HL-60/S4 (cell line): ENCODE measurements at regions not wholly inside any gene's neighbourhood (a gene's known extent, or its start where the extent isn't known, plus 50 kb on each side); places are given as distances from the start of the nearest gene placed in this dataset.

Source experiments
- in situ Hi-C: fragments of 300-500 bp; cut with MboI; formaldehyde crosslinking; loops from 2 replicates; pipeline ENCODE4 v1.14.3; 2022; ENCODE audit warnings: low sequenced_read_pairs

- in situ Hi-C loops, result no loop called here
Observed at GRCh38 chr21:28227881-28228635, 764.6 kb downstream of the LTN1 start.

- in situ Hi-C loops, result no loop called here
Observed at GRCh38 chr21:28226563-28226962, 766.1 kb downstream of the LTN1 start.

- in situ Hi-C loops, result no loop called here
Observed at GRCh38 chr21:28224191-28224726, 768.4 kb downstream of the LTN1 start.

GRCh38 chr21:28221984-28222383 lies 770.7 kb downstream of the LTN1 start:
- in situ Hi-C loops, result no loop called here

GRCh38 chr21:28220680-28221079 lies 772.0 kb downstream of the LTN1 start:
- in situ Hi-C loops, result no loop called here

- in situ Hi-C loops, result no loop called here
Observed at GRCh38 chr21:28216976-28217523, 775.6 kb downstream of the LTN1 start.

GRCh38 chr21:28215214-28215954 lies 777.3 kb downstream of the LTN1 start:
- in situ Hi-C loops, result no loop called here

GRCh38 chr21:28214786-28215185 lies 777.9 kb downstream of the LTN1 start:
- in situ Hi-C loops, result no loop called here

GRCh38 chr21:28213261-28213660 lies 779.4 kb downstream of the LTN1 start:
- in situ Hi-C loops, result no loop called here

- in situ Hi-C loops, result no loop called here
Observed at GRCh38 chr21:28212061-28212460, 780.6 kb downstream of the LTN1 start.

- in situ Hi-C loops, result no loop called here
Observed at GRCh38 chr21:28207436-28208173, 785.1 kb downstream of the LTN1 start.

GRCh38 chr21:28200726-28201125 lies 792.0 kb downstream of the LTN1 start:
- in situ Hi-C loops, result no loop called here

GRCh38 chr21:28196981-28197380 lies 795.7 kb downstream of the LTN1 start:
- in situ Hi-C loops, result no loop called here

- in situ Hi-C loops, result no loop called here
Observed at GRCh38 chr21:28193189-28193588, 799.5 kb downstream of the LTN1 start.

GRCh38 chr21:28186604-28187003 lies 806.1 kb downstream of the LTN1 start:
- in situ Hi-C loops, result no loop called here

- in situ Hi-C loops, result no loop called here
Observed at GRCh38 chr21:28181730-28182129, 810.9 kb downstream of the LTN1 start.

GRCh38 chr21:28179136-28179535 lies 813.5 kb downstream of the LTN1 start:
- in situ Hi-C loops, result no loop called here

GRCh38 chr21:28177124-28177523 lies 815.6 kb downstream of the LTN1 start:
- in situ Hi-C loops, result no loop called here

- in situ Hi-C loops, result no loop called here
Observed at GRCh38 chr21:28174701-28175100, 818.0 kb downstream of the LTN1 start.

- in situ Hi-C loops, result no loop called here
Observed at GRCh38 chr21:28174006-28174405, 818.7 kb downstream of the LTN1 start.

- in situ Hi-C loops, result no loop called here
Observed at GRCh38 chr21:28172376-28172775, 820.3 kb downstream of the LTN1 start.
